ENCODE measurements at regions not wholly inside any gene's neighbourhood (a gene's known extent, or its start where the extent isn't known, plus 50 kb on each side); places are given as distances from the start of the nearest gene placed in this dataset.

DNA sequence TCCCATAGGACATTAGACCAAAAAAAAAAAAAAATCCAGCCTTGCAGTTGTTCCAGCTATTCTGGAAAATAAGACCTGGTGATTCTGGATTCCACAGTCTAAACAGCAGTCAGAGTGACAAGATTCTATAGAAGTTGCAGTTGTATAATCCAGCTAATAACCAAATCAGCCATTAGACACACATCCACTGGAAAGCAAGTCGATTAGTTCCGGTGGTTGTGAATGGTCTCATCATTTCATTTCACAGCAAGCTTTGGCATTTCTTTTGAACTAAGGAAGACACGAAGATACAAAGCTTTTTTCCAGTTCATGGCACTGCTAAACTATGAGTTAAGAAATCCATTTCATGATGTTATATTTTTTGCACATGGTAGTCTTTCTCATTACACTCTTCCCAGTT, 54.4 kb upstream of the FAM89A start:
- WGBS, 3 donors: 41 to 57% (median 52%) methylated on average over 3 of the region's 3 CpGs
- ATAC-seq (no peak), DNase-seq (no peak)
- Histone ChIP-seq H3K36me3 (ENCODE audit: insufficient read depth in 1 of 2, low read depth in 1 of 2) (no peaks in the 10 kb centered on the region), H3K9me3 (no peaks in the 10 kb centered on the region), H3K27ac (no peak overlapping the region), H3K4me1 (no peaks in the 10 kb centered on the region), H3K4me3 (no peak overlapping the region), H3K27me3 (ENCODE audit: insufficient read depth in 3 of 3, low read length in 2 of 3) (peaks cover 0 to 5% (median 4%) of the 10 kb centered on the region in 3 donors)
- TF ChIP-seq, protein P1, sequence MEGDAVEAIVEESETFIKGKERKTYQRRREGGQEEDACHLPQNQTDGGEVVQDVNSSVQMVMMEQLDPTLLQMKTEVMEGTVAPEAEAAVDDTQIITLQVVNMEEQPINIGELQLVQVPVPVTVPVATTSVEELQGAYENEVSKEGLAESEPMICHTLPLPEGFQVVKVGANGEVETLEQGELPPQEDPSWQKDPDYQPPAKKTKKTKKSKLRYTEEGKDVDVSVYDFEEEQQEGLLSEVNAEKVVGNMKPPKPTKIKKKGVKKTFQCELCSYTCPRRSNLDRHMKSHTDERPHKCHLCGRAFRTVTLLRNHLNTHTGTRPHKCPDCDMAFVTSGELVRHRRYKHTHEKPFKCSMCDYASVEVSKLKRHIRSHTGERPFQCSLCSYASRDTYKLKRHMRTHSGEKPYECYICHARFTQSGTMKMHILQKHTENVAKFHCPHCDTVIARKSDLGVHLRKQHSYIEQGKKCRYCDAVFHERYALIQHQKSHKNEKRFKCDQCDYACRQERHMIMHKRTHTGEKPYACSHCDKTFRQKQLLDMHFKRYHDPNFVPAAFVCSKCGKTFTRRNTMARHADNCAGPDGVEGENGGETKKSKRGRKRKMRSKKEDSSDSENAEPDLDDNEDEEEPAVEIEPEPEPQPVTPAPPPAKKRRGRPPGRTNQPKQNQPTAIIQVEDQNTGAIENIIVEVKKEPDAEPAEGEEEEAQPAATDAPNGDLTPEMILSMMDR (IDR thresholded peaks at IDR 0.05): no peak
- intact Hi-C loops (cut with DNase I): loop anchor here in 1 of 2 donors (5.0 kb wide), 1 partner anchor 113 kb away; no protein-coding TSS in a partner anchor

DNA sequence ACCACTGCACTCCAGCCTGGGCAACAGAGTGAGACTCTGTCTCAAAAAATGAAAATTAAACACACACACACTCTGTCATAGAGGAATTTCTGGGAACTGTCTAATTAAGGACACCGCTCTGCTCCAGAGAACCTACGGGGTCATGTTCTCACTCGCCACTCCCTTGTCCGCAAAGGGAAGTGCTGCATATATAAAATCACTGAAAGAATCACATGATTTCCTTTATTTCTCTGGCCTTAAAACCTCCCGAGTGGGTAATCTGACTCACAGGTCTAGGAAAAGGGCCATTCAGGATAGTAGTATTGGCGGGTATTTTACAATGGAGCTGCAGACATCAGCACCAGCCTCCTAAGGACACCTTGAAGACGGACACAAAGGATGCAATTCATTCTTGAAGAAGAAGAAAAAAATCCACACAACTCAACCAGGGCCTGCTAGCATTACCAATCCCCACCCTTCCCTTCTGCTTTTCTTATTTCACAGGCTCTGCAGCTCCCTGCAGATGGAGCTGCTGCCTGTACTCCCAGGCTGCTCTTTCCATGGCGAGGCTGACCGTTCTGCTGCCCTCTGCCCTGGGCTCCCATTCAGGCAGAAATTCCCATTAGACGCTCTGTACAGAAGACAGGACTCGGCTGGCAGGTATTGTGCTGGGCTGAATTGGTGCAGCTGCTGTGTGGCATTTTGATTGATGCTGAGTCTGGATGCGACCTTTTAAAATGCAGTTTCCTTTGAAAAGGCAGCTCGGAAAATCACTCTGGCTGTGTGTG, 53.3 kb upstream of the FAM89A start:
- no peak overlapping the region for H3K4me3 ChIP-seq
- no peaks in the 10 kb centered on the region for H3K36me3 ChIP-seq (ENCODE audit: insufficient read depth in 1 of 2, low read depth in 1 of 2)
- WGBS, 3 donors: 43 to 46% (median 45%) methylated on average over 13 of the region's 13 CpGs
- ATAC-seq (peak in 2 of 4 donors; percentile 42 to 50), DNase-seq (no peak)
- intact Hi-C loops (cut with DNase I): loop anchor here in 1 of 2 donors (5.0 kb wide), 1 partner anchor 114 kb away; no protein-coding TSS in a partner anchor
- H3K27me3 ChIP-seq (ENCODE audit: insufficient read depth in 3 of 3, low read length in 2 of 3): peaks cover 0 to 5% (median 4%) of the 10 kb centered on the region in 3 donors
- no peak overlapping the region for H3K27ac ChIP-seq
- no peaks in the 10 kb centered on the region for H3K9me3 ChIP-seq
- TF ChIP-seq, protein P1 (IDR thresholded peaks at IDR 0.05): no peak
- H3K4me1 ChIP-seq: no peaks in the 10 kb centered on the region

DNA sequence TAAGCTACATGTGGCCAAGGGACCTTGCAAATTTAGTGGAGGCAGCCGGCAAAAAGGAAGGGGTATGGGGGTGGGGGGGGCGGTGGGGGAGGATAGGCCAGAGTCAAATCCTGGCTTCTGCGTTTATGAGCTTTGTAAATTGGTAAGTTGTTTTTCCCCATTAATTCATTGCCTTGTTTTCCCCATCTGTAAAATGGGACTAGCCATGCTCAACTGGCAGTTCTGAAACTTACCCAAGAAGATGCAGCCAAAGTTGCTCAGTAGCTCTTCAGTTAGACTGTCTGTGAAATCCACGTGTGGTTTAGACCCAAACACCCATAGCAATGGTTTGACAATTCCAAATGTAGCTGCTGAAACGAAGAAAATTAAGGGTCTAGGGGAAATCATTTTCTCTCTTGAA, 52.3 kb upstream of the FAM89A start:
- Histone ChIP-seq H3K27ac (no peak overlapping the region), H3K4me3 (no peak overlapping the region), H3K27me3 (ENCODE audit: insufficient read depth in 3 of 3, low read length in 2 of 3) (peaks cover 0 to 5% (median 4%) of the 10 kb centered on the region in 3 donors), H3K9me3 (no peaks in the 10 kb centered on the region), H3K4me1 (no peaks in the 10 kb centered on the region), H3K36me3 (ENCODE audit: insufficient read depth in 1 of 2, low read depth in 1 of 2) (no peaks in the 10 kb centered on the region)
- ATAC-seq (no peak), DNase-seq (no peak)
- intact Hi-C loops (cut with DNase I): loop anchor here in 1 of 2 donors (5.0 kb wide), 1 partner anchor 115 kb away; no protein-coding TSS in a partner anchor
- 83 to 85% (median 84%) methylated on average over 5 of the region's 5 CpGs for WGBS, 3 donors
- TF ChIP-seq, protein P1 (IDR thresholded peaks at IDR 0.05): no peak

DNA sequence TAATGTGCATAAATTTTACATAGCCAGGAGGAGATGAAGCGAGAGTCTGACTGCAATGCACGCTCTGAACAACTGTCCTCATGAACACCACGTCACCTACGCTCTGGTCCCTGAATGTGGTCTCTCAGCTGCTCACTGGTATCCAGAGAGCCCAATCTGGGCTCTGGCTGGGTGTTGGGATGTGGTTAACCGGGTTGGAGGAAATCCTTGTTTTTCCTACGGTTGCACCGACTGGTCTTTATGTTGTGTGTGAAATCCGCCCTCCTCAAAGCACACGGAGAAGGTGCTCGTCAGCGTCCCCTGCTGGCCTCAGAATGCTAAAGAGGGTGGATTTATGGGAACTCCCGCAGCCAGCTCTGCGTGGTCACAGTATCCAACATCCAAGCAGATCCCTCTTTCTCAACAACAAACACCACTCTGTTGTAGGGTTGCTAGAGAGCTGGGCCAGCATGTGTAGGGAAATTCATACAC, 51.8 kb upstream of the FAM89A start:
- intact Hi-C loops (cut with DNase I): loop anchor here in 1 of 2 donors (5.0 kb wide), 1 partner anchor 115 kb away; no protein-coding TSS in a partner anchor
- 68 to 74% (median 72%) methylated on average over 13 of the region's 13 CpGs for WGBS, 3 donors

More for the DNA sequence above, 51.8 kb upstream of the FAM89A start:
- no peaks in the 10 kb centered on the region for H3K36me3 ChIP-seq (ENCODE audit: insufficient read depth in 1 of 2, low read depth in 1 of 2)
- no peaks in the 10 kb centered on the region for H3K4me1 ChIP-seq
- DNase-seq: no peak
- TF ChIP-seq, protein P1 (IDR thresholded peaks at IDR 0.05): peak; percentile 26
- no peaks in the 10 kb centered on the region for H3K9me3 ChIP-seq
- H3K4me3 ChIP-seq: no peak overlapping the region
- H3K27me3 ChIP-seq (ENCODE audit: insufficient read depth in 3 of 3, low read length in 2 of 3): peaks cover 0 to 5% (median 4%) of the 10 kb centered on the region in 3 donors
- no peak overlapping the region for H3K27ac ChIP-seq
- no peak for ATAC-seq

Measured in psoas muscle (tissue), 7 donors.